ENCODE measurements at regions not wholly inside any gene's neighbourhood (a gene's known extent, or its start where the extent isn't known, plus 50 kb on each side); places are given as distances from the start of the nearest gene placed in this dataset.
"Not testable (repeated sequence)": the region's sequence is repeated elsewhere in the genome, so short reads cannot be mapped to it uniquely, and the experiment has no call there.

DNA sequence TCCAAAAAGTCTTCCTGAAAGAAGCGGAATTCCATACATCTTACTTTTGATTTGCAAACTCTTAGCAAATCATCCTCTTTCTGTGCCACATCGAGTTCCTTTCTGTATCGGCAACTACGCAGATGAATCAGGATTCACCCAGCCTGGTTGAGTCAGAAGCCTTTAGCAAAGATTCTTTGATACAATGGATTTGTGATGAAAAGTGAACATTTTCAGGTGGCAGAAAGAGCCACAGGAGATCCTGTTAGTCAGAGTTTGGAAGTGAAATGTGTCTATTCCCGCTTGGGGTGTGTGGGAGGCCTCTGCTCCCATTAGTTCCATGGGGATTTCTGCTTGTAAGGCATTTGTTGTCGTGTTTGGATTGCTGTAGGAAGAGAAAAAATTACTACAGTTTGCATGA, 351.8 kb upstream of the WWC1 start:
- Histone ChIP-seq H3K27me3 (ENCODE audit: control insufficient read depth, extremely low read depth, insufficient read depth, low read length) (no peaks in the 10 kb centered on the region), H3K27ac (ENCODE audit: control insufficient read depth, insufficient read depth, low read length) (no peak overlapping the region), H3K36me3 (ENCODE audit: control insufficient read depth in 2 of 2, extremely low read depth in 1 of 2, insufficient read depth in 2 of 2, low read length in 2 of 2) (peaks cover 2 to 4% of the 10 kb centered on the region in 2 experiments), H4K20me1 (ENCODE audit: control insufficient read depth, extremely low read depth, insufficient read depth, low read length) (peaks cover 3% of the 10 kb centered on the region), H3K9me1 (ENCODE audit: control insufficient read depth, extremely low read depth, insufficient read depth, low read length) (no peaks in the 10 kb centered on the region), H3K9me3 (ENCODE audit: control insufficient read depth, low read depth, low read length) (no peaks in the 10 kb centered on the region), H3K9ac (ENCODE audit: control insufficient read depth, extremely low read depth, insufficient read depth, low read length) (no peak overlapping the region), H3K4me1 (ENCODE audit: control insufficient read depth, extremely low read depth, insufficient read depth, low read length) (peaks cover 7% of the 10 kb centered on the region), H3K4me2 (ENCODE audit: control insufficient read depth, extremely low read depth, insufficient read depth, low read depth, low read length) (no peak overlapping the region), H2AFZ (ENCODE audit: control insufficient read depth, low read length) (no peak overlapping the region), H3K79me2 (ENCODE audit: control insufficient read depth, insufficient read depth, low read length) (peaks cover 91% of the 10 kb centered on the region), H3K4me3 (ENCODE audit: control insufficient read depth in 2 of 3, extremely low read depth in 1 of 3, insufficient read depth in 2 of 3, low read depth in 1 of 3, low read length in 3 of 3) (no peak overlapping the region)
- DNase-seq (ENCODE audit: low read depth, low spot score) (no peak), FAIRE-seq (no peak)
- dilution Hi-C loops (cut with MboI; ENCODE audit: extremely low pct_ligation_motif_present, low sequenced_read_pairs) = no loop called here
- TF ChIP-seq EZH2 (IDR thresholded peaks at IDR 0.05; ENCODE audit: low read length) = no peak
- TF ChIP-seq, protein P1, sequence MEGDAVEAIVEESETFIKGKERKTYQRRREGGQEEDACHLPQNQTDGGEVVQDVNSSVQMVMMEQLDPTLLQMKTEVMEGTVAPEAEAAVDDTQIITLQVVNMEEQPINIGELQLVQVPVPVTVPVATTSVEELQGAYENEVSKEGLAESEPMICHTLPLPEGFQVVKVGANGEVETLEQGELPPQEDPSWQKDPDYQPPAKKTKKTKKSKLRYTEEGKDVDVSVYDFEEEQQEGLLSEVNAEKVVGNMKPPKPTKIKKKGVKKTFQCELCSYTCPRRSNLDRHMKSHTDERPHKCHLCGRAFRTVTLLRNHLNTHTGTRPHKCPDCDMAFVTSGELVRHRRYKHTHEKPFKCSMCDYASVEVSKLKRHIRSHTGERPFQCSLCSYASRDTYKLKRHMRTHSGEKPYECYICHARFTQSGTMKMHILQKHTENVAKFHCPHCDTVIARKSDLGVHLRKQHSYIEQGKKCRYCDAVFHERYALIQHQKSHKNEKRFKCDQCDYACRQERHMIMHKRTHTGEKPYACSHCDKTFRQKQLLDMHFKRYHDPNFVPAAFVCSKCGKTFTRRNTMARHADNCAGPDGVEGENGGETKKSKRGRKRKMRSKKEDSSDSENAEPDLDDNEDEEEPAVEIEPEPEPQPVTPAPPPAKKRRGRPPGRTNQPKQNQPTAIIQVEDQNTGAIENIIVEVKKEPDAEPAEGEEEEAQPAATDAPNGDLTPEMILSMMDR (optimal IDR thresholded peaks at IDR 0.05 in 1 of 3, IDR thresholded peaks at IDR 0.05 in 1 of 3, conservative IDR thresholded peaks at IDR 0.05 in 1 of 3; ENCODE audit: extremely low read depth in 1 of 3, insufficient read depth in 2 of 3, low read length in 3 of 3) = no peak

GRCh38 chr5:167940911-167941310, 350.5 kb upstream of the WWC1 start:
- dilution Hi-C loops (cut with MboI; ENCODE audit: extremely low pct_ligation_motif_present, low sequenced_read_pairs) = no loop called here
- Histone ChIP-seq H3K4me2 (ENCODE audit: control insufficient read depth, extremely low read depth, insufficient read depth, low read depth, low read length) (no peak overlapping the region), H3K9ac (ENCODE audit: control insufficient read depth, extremely low read depth, insufficient read depth, low read length) (no peak overlapping the region), H3K9me1 (ENCODE audit: control insufficient read depth, extremely low read depth, insufficient read depth, low read length) (no peaks in the 10 kb centered on the region), H4K20me1 (ENCODE audit: control insufficient read depth, extremely low read depth, insufficient read depth, low read length) (peaks cover 6% of the 10 kb centered on the region), H3K4me3 (ENCODE audit: control insufficient read depth in 2 of 3, extremely low read depth in 1 of 3, insufficient read depth in 2 of 3, low read depth in 1 of 3, low read length in 3 of 3) (no peak overlapping the region), H3K4me1 (ENCODE audit: control insufficient read depth, extremely low read depth, insufficient read depth, low read length) (peaks cover 13% of the 10 kb centered on the region), H3K9me3 (ENCODE audit: control insufficient read depth, low read depth, low read length) (no peaks in the 10 kb centered on the region), H3K36me3 (ENCODE audit: control insufficient read depth in 2 of 2, extremely low read depth in 1 of 2, insufficient read depth in 2 of 2, low read length in 2 of 2) (peaks cover 2 to 4% of the 10 kb centered on the region in 2 experiments), H3K27ac (ENCODE audit: control insufficient read depth, insufficient read depth, low read length) (no peak overlapping the region), H3K79me2 (ENCODE audit: control insufficient read depth, insufficient read depth, low read length) (peaks cover 92% of the 10 kb centered on the region), H3K27me3 (ENCODE audit: control insufficient read depth, extremely low read depth, insufficient read depth, low read length) (no peaks in the 10 kb centered on the region), H2AFZ (ENCODE audit: control insufficient read depth, low read length) (no peak overlapping the region)
- FAIRE-seq = no peak
- TF ChIP-seq, protein P1 (optimal IDR thresholded peaks at IDR 0.05 in 1 of 3, IDR thresholded peaks at IDR 0.05 in 1 of 3, conservative IDR thresholded peaks at IDR 0.05 in 1 of 3; ENCODE audit: extremely low read depth in 1 of 3, insufficient read depth in 2 of 3, low read length in 3 of 3) = no peak
- no peak for TF ChIP-seq EZH2 (IDR thresholded peaks at IDR 0.05; ENCODE audit: low read length)
- DNase-seq (ENCODE audit: low read depth, low spot score) = no peak

DNA sequence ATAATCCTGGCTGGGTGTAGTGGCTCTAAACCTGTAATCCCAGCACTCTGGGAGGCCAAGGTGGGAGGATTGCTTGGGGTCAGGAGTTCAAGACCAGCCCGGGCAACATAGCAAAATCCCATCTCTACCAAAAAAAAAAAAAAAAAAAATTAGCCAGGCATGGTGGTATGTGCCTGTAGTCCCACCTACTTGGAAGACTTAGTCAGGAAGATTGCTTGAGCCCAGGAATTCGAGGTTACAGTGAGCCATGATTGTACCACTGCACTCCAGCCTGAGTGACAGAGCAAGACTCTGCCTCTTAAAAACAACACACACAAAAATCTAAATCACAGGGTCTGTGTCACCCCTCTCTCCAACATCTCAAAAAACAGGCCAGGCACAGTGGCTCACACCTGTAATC, 349.9 kb upstream of the WWC1 start:
- H3K9me3 ChIP-seq (ENCODE audit: control insufficient read depth, low read depth, low read length); DNase-seq (ENCODE audit: low read depth, low spot score); H3K9me1 ChIP-seq (ENCODE audit: control insufficient read depth, extremely low read depth, insufficient read depth, low read length); dilution Hi-C loops (cut with MboI; ENCODE audit: extremely low pct_ligation_motif_present, low sequenced_read_pairs); H3K4me3 ChIP-seq (ENCODE audit: control insufficient read depth in 2 of 3, extremely low read depth in 1 of 3, insufficient read depth in 2 of 3, low read depth in 1 of 3, low read length in 3 of 3); H2AFZ ChIP-seq (ENCODE audit: control insufficient read depth, low read length); H3K27ac ChIP-seq (ENCODE audit: control insufficient read depth, insufficient read depth, low read length); H3K4me2 ChIP-seq (ENCODE audit: control insufficient read depth, extremely low read depth, insufficient read depth, low read depth, low read length); H4K20me1 ChIP-seq (ENCODE audit: control insufficient read depth, extremely low read depth, insufficient read depth, low read length); H3K9ac ChIP-seq (ENCODE audit: control insufficient read depth, extremely low read depth, insufficient read depth, low read length); FAIRE-seq; H3K27me3 ChIP-seq (ENCODE audit: control insufficient read depth, extremely low read depth, insufficient read depth, low read length); H3K36me3 ChIP-seq (ENCODE audit: control insufficient read depth in 2 of 2, extremely low read depth in 1 of 2, insufficient read depth in 2 of 2, low read length in 2 of 2): not testable (repeated sequence)
- Histone ChIP-seq H3K4me1 (ENCODE audit: control insufficient read depth, extremely low read depth, insufficient read depth, low read length) (peaks cover 13% of the 10 kb centered on the region), H3K79me2 (ENCODE audit: control insufficient read depth, insufficient read depth, low read length) (peaks cover 92% of the 10 kb centered on the region)

Measured in keratinocyte (primary cell).